ENCODE measurements at regions not wholly inside any gene's neighbourhood (a gene's known extent, or its start where the extent isn't known, plus 50 kb on each side); places are given as distances from the start of the nearest gene placed in this dataset.
A peak's percentile ranks its signal among the peaks of the same experiment; 100 is the strongest.

DNA sequence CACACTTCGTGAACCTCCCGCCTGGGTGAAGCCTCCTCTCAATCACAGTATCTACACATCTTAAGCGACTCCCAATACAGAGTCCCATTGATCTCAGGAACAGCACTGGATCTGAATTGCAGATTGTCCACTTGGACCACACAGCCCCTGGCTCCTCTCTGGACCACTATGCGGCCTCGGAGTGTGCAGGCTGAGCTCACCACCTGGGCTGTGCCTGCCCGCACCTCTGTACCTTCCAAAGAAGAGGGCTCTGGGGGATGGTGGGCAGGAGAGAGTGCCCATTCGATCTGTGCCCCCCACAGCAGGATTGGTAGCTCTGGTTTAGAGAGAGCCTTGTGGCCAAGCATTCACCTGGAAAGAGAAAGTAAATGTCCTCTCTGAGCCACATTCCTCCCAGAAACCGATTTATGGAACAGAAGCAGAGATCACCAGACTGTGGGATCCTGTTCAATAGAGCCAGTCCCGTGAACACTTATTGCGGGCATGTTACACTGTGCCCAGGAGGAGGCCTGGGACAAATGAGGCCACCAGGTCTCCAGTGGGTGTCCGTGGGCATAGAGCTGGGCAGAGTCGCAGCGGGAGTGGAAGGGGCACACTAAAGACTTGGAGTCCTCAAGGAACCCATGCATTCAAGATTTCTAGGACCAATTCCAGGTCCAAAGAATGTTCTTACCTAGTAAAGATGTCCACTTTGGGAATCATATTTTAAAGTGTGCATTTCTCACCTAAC is 141.6 kb upstream of the SOX1 start:
- peak; percentile 31 for DNase-seq (ENCODE audit: low spot score)

DNA sequence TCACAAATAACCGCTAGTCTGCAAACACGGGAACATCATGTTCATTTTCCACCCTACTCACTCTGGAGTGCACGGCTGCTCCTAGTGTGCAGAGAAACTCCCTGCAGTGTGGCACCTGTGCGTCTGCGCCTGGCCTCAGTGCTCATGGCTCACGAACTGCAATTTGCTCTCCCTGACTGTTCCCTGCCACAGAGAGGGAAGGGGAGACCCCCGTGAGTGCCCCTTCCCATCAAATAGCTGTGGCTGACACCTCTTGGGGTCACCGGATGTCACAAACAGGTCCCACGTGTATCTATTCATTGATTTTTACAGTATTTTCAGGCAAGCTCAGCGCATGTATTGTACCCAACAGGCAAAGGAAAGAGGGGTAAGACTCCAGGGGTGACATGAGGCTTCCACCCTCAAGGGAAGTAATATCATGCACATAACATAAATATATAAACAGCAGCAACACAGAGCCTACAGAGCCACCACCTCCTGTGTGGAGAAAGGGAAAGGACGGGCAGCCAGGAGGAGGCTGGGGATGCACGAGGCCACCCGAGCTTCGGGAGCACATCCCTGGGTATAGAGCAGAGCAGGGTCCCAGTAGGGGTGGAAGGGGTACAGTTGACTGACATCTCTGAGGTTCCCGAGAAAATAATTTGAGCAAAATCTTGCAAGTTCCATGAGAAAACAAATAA is 140.3 kb upstream of the SOX1 start:
- DNase-seq (ENCODE audit: low spot score): peak; percentile 25

DNA sequence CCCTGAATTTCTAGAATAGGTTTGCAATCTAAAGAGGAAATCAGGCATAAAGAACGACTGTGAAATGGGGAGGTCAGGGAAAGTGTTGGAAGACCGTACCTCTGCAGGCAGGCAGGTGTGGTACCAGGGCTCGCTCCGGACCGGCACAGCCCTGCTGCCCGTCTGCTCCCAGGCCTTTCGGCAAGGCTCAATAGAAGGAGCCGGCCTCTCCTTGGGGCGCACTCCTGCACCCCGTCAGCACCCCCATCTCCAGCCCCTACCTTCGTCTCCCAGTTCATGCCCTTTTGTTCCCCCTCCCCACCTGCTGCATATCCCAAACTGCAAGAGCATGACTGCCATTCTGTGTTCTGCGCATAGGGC is 139.8 kb upstream of the SOX1 start:
- peak; percentile 37 for DNase-seq (ENCODE audit: low spot score)

DNA sequence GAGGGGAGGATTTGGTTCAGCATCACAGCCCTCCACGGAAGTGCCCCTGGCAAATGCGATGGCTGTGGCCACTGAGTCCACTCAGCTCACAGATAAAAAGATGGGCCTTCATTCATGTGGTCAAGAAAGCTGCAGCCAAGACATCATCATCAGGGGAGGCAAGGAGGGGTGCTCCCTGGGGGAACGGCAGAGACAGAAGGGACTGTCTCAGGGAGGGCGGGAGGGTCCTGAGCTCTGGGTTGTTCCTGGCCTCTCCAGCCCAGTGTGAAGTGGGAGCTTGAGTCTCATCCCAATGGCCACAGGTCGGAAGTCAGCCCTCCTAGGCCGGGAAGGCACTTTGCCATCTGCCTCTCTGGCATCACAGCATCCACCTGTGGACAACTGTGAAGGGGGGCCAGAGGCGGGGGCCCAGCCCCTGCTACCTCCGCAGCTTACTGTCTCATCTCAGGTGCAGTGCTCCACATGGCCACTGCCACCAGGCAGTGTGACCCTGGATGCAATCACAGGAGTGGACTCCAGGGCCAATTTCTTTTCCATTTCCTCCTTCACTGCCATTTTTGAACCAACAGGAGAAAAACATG is 137.8 kb upstream of the SOX1 start:
- peak; percentile 46 for DNase-seq (ENCODE audit: low spot score)

DNA sequence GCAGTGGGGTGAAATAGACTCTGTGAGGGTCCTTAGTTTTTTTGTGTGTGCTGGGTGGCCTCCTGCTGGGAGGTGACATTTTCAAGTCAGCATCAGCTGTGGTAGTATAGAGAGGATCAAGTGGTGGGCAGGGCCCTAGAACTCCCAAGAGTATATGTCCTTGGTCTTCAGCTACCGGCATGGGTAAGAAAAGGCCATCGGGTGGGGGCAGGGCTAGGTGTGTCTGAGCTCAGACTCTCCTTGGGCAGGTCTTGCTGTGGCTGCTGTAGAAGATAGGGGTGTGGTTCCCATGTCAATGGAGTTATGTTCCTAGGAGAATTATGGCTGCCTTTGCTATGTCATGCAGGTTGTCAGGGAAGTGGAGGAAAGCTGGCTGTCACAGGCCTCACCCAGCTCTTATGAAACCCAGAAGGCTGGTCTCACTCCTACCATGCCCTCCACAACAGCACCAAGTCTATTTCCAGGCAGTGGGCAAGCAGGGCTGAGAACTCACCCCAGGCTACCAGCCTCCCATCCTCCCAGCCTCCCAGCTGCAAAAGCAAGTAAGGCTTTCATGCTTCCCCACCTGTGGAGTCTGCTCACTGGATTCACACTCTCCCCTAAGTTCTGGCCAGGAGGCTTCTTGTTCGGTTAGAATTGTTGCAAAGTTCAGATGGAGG is 130.6 kb upstream of the SOX1 start:
- no peak for DNase-seq (ENCODE audit: low spot score)

DNA sequence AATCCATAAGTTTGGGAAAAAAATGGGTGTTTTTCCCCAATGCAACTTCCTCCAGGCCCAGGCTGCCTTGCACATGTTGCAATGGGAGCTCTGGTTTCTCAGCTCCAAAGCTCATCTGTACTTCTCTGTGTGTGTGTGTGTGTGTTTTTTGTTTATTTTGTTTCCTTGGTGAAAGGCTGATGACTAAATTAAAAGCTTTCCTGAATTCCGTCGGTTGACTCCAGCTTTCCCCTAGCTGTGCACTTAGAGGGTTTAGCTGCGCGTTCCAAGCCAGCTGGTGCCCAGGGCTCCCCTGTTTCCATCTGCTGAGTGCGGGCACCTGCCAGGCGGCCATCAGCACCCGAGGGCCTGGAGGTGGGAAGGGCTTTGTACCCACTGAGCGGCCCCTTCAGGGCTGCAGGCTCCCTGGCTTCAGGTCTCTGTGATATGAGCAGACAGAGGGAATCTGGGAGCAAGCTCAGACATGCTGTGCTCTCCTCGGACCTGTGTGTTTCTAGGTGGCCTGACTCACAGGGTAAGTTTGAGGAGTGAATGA is 129.1 kb upstream of the SOX1 start:
- peak; percentile 54 for DNase-seq (ENCODE audit: low spot score)

DNA sequence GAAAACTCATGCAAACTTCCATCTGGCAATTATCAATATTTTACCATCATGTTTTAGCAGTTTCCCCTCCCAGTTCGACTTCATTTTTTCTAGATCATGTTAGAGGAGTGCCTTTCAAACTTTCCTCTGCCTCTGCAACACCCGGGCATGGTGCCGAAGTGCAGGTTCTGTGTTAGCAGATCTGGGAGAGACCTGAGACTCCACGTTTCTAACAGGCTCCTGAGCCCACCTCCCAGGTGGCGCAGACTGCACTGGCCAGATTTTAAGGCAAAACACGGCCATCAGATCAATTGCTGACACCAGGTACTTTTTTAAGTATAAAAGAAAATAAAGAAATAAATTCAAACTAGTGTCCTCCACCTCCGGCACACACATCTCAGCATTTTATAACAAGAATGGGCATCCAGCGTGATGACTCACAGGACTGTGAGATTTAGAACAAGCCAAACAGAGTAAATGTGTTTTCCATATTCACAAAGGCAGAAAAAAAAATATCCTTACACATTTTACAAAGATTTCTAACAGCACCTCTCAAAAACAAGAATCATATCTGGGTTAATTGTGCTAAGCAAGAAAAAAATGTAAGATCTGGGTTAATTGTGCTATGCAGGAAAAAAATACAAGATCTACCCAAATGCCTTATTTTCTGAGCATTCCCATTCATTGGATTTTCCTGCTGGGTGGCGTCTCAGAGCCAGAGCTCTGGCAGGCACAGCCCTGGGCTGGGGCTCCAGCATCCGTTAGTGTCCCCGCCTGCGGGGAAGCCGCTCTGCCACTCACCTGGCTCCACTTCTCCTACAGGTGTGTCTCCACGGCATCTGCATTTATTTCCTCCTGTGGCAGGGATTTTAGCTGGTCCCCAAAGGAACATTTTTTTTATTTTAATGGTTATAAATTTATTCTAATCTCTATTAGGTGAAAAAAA is 127.9 kb upstream of the SOX1 start:
- peak; percentile 61 for DNase-seq (ENCODE audit: low spot score)

DNA sequence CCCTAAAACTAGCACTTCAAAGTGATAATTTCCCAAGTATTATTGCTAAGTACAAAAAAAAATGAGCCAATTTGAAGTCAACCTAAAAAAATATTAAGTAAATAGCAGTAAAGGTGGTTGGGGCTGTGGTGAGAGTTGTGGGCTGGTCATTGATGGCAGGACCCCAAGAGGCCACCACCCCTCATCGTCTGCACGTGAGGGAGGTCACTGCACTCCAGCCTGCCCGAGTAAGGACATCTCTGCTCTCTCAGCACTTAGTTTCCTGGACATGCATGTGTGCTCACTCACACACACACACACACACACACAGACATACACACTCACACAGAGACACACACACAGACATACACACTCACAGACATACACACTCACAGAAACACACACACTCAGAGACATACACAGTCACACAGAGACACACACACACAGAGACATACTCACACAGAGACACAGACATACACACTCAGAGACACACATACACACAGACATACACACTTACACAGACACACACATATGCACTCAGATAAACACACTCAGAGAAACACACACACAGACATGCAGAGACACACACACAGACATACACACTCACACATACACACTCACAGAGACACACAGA is 127.2 kb upstream of the SOX1 start:
- DNase-seq (ENCODE audit: low spot score): peak; percentile 41

DNA sequence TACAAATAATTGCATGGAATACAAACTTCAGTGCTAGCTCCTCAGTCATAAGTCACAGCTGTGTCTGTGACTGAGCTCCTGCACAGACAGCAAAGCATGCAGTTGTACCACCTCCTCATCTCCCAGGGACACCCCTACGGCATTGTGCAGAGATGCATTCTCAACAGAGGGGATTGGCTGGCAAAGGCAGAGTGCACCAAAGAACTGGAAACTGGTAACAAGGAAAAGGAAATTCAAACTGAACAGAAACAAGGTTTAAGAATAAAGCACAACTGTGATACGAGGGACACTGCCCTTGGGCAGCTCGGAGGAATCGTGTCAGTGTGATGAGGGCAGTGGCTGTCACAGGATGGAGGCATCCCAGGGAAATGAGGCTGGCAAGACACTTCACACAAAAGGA is 126.1 kb upstream of the SOX1 start:
- DNase-seq (ENCODE audit: low spot score): peak; percentile 28

DNA sequence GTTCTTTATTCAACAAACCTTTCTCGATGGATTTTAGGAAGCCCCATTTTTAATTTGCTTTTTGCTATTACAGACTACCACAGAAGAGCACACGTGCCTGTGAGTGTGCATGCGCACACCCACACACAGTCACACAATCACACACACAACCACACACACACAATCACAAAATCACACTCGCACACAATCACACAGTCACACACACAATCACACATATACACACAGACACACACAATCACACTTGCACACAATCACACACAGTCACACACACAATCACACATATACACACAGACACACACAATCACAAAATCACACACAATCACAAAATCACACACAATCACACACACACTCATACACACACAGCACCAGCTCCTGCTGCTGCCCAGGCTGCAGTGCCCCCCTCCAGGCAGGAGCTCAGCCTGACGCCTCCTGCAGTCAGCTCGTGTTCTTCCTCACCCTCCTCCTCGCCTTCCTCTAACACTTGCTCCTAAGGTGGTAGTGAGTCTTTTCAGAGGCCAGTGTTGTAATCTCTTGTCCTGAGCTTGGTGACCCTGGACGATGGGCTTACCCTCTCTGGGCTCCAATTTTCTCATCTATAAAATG is 125.0 kb upstream of the SOX1 start:
- no peak for DNase-seq (ENCODE audit: low spot score)

DNA sequence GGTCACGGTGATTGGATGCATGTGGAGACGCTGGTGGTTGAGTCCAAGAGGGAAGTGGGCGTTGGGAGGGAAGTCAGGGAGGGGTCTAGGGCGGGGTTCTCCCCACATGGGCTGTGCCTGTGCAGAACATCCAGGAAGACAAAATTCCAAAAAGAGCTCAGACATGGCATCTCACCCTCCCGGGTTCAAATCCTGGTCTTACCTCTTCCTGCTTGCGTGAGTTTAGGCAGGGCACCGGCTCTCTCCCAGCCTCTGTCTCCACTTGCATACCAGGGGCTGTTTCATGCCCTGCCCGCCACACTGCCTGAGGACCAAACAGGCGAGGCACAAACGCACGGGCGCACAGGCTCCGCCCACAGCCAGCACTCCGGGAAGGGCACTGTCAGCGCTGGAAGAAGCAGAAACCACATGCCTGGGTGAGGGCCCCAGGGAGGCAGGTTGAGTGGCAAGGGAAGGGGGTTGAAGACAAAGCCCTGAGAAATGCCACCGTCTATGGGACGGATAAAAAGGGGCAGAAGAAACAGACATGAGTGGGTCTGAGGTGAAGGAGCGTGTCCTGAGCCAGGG is 123.6 kb upstream of the SOX1 start:
- DNase-seq (ENCODE audit: low spot score): peak; percentile 44

DNA sequence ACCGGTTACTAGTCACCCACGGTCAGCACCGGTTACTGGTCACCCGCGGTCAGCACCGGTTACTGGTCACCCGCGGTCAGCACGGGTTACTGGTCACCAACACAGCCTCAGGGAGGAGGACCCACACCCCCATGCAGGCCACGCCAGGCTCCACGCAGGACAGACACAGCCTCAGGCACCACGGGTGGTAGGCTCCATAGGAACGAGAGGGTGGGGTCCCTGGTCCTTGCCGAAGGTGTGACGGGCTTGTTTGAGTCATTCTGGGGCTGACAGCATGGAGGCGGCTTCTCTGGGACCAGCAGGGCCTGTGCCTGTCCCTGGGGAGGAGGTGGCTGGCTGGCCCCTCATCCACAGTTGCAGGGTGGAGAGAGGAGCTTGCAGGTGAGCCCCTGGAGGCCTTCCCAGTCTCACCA is 122.8 kb upstream of the SOX1 start:
- peak; percentile 50 for DNase-seq (ENCODE audit: low spot score)

DNA sequence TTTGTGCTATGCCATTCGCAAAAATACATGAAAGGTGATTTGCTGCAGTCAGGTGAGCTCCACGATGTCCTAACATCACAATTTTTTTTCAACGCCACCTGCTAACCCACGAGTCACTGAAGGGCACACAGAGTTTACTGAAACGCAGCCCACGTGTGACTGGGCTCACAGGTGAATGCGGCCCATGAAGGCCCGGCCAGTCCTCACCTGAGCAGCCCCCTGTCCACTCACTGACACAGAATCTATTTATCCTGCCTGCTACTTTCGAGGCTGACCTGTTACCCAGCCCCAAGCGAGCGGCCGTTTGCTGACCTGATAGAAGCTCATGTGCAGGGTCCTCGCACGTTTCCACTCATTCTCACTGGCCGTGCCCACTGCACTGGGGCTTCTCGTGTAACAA is 121.9 kb upstream of the SOX1 start:
- peak; percentile 38 for DNase-seq (ENCODE audit: low spot score)

DNA sequence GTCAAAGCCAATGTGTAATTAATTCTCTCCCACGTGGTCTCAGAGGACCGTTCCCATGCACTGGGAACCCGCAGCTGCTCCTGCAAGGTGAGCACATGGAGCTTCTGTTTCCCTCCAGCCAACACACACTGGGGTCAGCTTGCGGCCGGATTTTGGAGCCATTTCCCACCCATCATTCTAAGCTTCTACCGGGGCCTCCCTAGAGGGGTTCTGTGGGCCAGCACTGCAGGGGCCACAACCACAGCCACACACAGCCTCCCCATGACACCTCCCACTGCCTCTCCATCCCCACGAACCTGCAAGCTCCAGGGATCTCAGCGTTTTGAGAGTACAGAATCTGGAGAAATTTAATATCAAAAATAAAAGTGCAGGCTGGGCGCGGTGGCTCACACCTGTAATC is 120.7 kb upstream of the SOX1 start:
- DNase-seq (ENCODE audit: low spot score): peak; percentile 25

DNA sequence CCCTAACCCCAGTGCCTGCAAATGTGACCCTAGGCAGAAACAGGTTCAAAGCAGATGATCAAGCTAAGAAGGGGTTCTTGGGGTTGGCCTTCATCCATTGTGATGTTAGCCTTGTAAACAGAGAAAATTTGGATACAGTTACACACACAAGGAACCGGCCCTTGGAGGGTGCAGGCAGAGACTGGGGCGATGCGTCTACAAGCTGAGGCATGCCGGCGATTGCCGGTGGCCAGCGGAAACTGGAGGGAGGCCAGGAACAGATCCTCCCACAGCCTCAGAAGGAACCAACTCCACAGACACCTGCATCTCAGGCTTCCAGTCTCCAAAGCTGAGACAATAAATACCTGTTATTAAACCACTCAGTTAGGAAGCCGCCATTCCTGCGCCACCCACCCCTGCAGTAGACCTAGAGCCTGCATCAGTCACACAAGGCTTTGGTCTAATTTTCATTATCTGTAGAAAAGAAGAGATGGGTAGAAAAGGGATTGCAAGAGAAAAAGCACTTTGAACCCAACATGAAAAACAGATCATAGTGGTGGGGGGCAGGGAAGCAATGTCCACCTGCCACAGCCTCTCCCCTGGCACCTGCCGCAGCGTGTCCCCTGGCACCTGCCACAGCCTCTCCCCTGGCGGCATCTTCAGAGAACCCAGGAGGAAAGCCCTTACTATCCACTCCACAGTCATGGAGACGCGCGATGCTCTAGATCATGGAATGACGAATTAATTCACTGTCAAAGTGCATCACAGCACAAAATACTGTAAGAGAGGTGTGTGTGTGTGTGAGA is 119.7 kb upstream of the SOX1 start:
- DNase-seq (ENCODE audit: low spot score): peak; percentile 36

DNA sequence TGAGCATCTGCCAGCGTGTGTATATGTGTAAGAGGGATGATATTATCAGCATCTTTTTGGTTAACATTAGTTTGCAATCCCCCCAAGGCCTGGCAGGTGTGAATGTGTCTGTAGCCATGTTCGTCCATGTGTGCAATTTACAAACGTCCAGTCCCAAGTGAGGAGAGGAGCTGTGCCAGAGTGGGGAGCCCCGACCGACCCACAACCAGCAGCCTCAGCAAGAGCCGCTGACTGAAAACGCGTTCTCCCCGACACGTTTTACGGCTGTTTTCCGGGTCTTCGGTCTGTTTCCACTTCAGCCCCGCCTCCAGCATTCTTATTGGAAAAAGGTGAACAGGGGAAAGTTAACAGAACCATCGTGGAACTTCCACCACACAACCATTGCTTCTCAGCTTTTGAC is 119.1 kb upstream of the SOX1 start:
- peak; percentile 49 for DNase-seq (ENCODE audit: low spot score)

DNA sequence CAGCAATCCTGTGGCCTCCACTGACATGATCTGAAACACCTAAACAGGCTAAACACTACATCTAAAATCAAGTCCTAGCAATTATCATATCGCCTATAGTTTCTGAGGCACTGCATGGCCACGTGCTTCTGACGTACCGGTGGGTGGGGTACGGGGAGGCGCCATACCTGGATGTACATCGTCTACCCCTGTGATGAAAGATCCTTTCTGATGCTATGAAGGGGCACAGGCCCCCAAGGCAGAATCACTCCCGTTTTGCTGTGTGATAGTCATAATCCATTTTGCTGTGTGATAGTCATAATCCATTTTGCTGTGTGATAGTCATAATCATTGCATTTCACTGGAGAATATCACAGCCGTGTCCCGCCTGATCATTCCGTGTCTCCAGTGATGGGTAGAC is 118.7 kb upstream of the SOX1 start:
- no peak for DNase-seq (ENCODE audit: low spot score)

DNA sequence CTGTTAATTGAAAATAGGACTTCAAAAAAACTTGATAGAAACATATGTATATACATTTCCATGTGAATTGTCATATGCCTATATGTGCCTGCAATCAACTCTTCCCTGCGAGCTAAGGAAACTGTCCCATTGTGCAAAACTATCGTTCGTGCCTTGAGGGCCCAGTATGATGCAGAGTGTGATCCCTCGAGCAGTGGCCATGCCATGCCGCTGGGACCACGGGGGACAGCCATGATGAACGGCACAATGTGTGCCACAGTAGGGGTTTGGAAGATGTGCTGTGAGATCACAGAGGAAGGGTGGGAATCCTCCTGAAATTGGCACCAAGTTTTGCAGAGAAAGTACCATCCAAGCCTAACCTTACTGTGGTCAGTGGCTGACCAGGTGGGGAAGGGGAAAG is 118.1 kb upstream of the SOX1 start:
- DNase-seq (ENCODE audit: low spot score): peak; percentile 23

DNA sequence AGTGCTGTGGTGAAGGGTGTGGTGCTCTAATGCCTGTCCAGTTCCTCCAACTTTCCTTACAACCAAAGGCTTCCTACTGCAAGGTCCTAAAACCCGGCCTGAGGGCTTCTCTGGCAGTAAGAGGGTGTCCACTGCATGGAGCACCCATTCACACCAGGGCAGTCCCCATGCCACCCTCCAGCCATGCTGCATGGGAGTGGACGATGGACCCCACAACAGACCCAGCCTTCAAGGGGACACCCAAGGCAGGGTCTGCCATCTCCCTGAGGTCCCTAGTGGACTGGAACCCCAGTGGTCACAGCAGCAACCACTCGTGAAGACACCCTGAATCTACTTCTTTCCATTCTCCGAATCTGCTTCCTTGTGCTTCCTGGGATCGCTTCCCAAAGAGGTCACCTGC is 117.6 kb upstream of the SOX1 start:
- peak; percentile 26 for DNase-seq (ENCODE audit: low spot score)

DNA sequence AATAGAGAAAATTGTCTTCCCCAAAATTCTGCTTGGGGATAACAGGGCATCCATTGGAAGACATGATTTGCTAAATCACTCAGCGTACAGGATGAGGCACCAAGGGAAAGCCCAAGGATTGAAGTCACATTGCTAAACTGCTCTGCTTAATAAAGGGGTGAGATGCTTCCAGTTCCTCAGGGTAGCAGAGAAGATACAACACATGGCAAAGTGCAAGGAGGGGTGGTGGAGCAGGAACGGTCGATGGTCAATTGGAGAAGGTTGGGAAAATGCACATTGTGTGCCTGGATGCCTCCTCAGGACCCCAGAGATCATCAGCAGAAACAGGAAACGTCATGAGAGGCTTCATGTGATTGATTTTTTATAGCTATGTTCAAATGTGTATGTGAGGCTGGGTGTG is 116.3 kb upstream of the SOX1 start:
- DNase-seq (ENCODE audit: low spot score): no peak

All from left forelimb (tissue), 1 donor.